ENCODE measurements at regions not wholly inside any gene's neighbourhood (a gene's known extent, or its start where the extent isn't known, plus 50 kb on each side); places are given as distances from the start of the nearest gene placed in this dataset.

- TF ChIP-seq CTCF (IDR thresholded peaks at IDR 0.05; ENCODE audit: control insufficient read depth, insufficient read depth, low read depth, low read length, missing control alignments), result no peak
- no peak overlapping the region for H3K4me3 ChIP-seq (ENCODE audit: control insufficient read depth, low read depth, low read length)
- no peak for DNase-seq (ENCODE audit: low read depth)
Observed at GRCh38 chr20:22490287-22491193, 93.8 kb downstream of the FOXA2 start.

GRCh38 chr20:22489626-22490286, 94.6 kb downstream of the FOXA2 start:
- no peak overlapping the region for H3K4me3 ChIP-seq (ENCODE audit: control insufficient read depth, low read depth, low read length)
- no peak for DNase-seq (ENCODE audit: low read depth)
- TF ChIP-seq CTCF (IDR thresholded peaks at IDR 0.05; ENCODE audit: control insufficient read depth, insufficient read depth, low read depth, low read length, missing control alignments), result no peak

- TF ChIP-seq CTCF (IDR thresholded peaks at IDR 0.05; ENCODE audit: control insufficient read depth, insufficient read depth, low read depth, low read length, missing control alignments), result no peak
- no peak for DNase-seq (ENCODE audit: low read depth)
- no peak overlapping the region for H3K4me3 ChIP-seq (ENCODE audit: control insufficient read depth, low read depth, low read length)
Observed at GRCh38 chr20:22480336-22480735, 104.0 kb downstream of the FOXA2 start.

GRCh38 chr20:22475662-22476061, 108.7 kb downstream of the FOXA2 start:
- no peak overlapping the region for H3K4me3 ChIP-seq (ENCODE audit: control insufficient read depth, low read depth, low read length)
- DNase-seq (ENCODE audit: low read depth), result no peak
- no peak for TF ChIP-seq CTCF (IDR thresholded peaks at IDR 0.05; ENCODE audit: control insufficient read depth, insufficient read depth, low read depth, low read length, missing control alignments)

- H3K4me3 ChIP-seq (ENCODE audit: control insufficient read depth, low read depth, low read length), result no peak overlapping the region
- DNase-seq (ENCODE audit: low read depth), result no peak
- no peak for TF ChIP-seq CTCF (IDR thresholded peaks at IDR 0.05; ENCODE audit: control insufficient read depth, insufficient read depth, low read depth, low read length, missing control alignments)
Observed at GRCh38 chr20:22474224-22474623, 110.1 kb downstream of the FOXA2 start.

GRCh38 chr20:22473293-22473692, 111.1 kb downstream of the FOXA2 start:
- H3K4me3 ChIP-seq (ENCODE audit: control insufficient read depth, low read depth, low read length), result no peak overlapping the region
- no peak for DNase-seq (ENCODE audit: low read depth)
- no peak for TF ChIP-seq CTCF (IDR thresholded peaks at IDR 0.05; ENCODE audit: control insufficient read depth, insufficient read depth, low read depth, low read length, missing control alignments)
